GM19395 (cell line): ENCODE measurements at regions not wholly inside any gene's neighbourhood (a gene's known extent, or its start where the extent isn't known, plus 50 kb on each side); places are given as distances from the start of the nearest gene placed in this dataset.
A peak's percentile ranks its signal among the peaks of the same experiment; 100 is the strongest.

Experiments
- ATAC-seq: cut with Tn5 transposase; IDR thresholded peaks from one replicate; pipeline ENCODE4 v1.9.1; 2021; ENCODE audit warnings: mild to moderate bottlenecking, moderate library complexity; ENCODE audit not compliant: unreplicated experiment

- ATAC-seq: no peak
Observed at GRCh38 chr18:60445341-60445740, 72.8 kb upstream of the MC4R start.

- no peak for ATAC-seq
Observed at GRCh38 chr18:60446821-60447220, 74.2 kb upstream of the MC4R start.

GRCh38 chr18:60448487-60449267, 76.1 kb upstream of the MC4R start:
- no peak for ATAC-seq

DNA sequence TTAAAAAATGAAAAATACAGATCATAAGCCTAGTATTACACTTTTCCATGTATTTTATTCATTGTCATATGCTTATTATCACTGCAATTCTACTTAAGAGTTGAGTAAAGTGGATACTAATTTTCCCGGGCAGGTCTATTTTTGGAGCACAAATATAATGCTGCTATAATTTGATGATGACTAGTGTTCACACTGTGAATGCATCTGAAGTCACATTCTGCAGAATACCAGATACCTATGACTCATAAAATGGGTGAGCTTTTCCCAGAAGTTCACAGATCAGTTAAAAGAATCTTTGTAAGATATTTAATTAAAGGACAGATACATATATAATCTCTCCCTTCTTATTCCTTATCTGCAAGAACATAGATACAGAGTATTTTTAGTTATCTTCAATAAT, 79.8 kb upstream of the MC4R start:
- no peak for ATAC-seq

- no peak for ATAC-seq
Observed at GRCh38 chr18:60466677-60467076, 94.1 kb upstream of the MC4R start.

DNA sequence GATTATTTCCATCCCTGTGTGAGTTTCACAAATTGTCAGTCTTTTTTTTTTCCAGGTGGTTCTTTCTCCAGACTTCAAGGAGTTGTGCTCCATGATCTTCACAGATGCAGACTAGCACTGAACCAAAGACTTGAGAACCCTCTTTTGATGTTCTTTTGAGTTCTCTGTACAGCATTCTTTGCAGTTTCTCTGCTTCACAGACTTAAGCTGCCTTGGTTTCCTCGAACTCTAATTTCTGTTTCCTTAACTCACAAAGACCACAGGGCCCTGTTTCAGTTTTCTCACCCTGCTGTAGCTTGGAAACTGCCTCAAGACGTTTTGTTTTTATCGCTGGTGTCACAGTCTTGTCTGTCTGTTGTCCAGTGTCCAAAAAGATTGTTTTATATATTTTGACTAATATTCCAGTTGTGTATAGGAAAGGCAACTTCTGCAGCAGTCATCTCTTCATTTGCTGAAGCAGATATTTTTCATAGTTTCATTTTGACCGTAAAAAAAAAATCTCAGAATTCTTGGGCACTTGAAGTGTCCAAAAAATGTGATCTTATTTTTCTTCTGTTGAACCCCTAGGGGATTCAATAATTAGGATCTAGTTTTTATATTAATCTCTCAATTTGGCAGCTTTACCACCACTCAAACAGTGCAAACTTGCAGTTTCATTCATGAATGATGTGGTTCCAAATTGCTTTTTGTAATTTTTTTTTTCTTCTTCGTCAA, 97.0 kb upstream of the MC4R start:
- ATAC-seq: no peak

DNA sequence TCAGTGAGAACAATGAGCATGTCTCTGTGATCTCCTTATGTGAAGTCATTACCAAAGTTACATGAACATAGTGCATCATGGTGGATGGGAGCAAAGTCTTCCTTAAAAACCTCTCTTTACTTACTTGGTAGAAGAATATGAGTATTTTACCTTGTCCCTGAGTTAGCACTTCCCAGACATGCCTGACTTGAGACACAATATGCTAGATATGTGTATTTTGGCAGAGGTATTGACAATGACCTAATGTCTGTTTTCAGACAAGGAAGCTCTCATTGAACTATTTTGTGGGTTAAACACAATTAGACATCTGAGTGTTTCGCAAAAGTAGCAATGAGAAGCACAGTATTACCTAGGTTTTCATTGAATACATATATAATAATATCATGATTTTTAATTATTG, 99.1 kb upstream of the MC4R start:
- ATAC-seq: no peak

GRCh38 chr18:60485201-60485600, 112.6 kb upstream of the MC4R start:
- no peak for ATAC-seq

DNA sequence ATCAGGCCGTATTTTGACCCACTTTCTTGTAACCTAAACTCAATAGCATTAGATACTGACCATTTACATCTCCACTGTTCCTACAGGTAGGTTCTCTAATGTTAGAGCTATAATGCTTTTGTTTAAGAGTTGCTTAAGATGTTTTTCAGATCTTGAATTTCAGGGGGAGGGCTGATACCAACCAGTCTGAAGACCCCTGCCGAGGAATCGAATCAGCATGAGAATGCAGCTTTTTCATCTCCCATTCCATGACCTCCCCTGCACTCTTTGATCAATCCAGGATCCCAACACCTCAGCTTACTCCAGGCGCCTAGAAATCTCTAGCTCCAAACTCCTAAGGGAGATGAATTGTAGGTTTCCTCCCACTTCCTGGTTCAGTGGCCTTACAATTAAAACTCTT, 120.5 kb upstream of the MC4R start:
- ATAC-seq: no peak

DNA sequence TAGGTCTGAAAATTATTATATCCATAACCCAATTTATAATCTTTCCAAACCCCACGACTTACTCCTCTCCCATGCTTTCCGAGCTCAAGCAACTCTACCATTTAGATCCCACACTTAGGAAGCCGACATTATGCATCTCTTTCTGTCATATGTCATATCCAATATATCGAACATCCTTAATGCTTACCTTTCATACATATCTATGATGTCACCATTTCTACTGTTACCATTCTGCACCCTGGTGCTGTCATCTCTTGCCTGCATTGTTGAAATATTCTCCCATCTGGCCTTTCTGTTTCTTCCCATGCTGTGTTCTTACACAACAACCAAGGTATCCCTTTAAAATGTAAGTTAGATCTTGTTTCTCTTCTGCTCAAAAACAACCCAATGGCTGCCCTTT, 127.1 kb upstream of the MC4R start:
- no peak for ATAC-seq

GRCh38 chr18:60500960-60501359, 128.4 kb upstream of the MC4R start:
- no peak for ATAC-seq

GRCh38 chr18:60502591-60502990, 130.0 kb upstream of the MC4R start:
- no peak for ATAC-seq

DNA sequence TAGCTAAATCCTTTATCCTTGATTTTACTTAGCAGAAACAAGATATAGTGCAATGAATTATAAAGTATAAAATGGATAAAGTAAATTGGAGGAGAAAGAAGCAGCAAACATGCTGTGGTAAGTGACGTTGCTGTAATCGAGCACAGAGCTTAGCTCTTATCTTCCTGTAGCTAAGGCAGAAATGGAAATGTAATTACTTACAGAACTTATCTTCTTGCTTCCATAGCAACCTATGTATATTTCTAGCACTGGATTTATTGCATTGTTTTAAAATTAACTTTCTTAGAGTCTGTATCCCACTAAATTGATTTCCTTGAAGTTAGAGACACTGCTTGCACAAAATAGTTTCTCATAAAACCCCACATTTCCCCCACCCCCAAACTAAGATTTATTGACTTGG, 130.6 kb upstream of the MC4R start:
- no peak for ATAC-seq

GRCh38 chr18:60506190-60506589, 133.6 kb upstream of the MC4R start:
- ATAC-seq: no peak

GRCh38 chr18:60506682-60507081, 134.1 kb upstream of the MC4R start:
- no peak for ATAC-seq

DNA sequence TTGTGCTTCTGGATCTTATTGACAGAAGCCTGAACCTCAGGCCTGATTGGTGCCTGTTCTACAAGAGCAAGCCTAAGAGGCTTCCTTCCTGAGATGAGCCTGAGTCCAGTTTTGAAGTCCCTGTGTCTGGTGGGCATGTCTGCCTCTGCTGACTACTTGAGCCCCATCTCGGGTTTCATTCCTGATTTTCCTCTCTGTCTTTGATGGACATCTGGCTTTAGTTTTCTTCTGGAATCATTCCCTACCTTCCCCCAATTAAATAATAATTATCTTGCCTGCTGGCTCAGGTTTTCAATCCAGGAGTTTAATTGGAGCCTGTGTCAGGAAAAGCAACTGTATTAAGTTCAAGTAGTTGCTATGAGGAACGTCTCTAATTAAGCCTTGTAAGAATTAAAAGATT, 135.5 kb upstream of the MC4R start:
- ATAC-seq: no peak

- ATAC-seq: no peak
Observed at GRCh38 chr18:60534538-60534937, 162.0 kb upstream of the MC4R start.

DNA sequence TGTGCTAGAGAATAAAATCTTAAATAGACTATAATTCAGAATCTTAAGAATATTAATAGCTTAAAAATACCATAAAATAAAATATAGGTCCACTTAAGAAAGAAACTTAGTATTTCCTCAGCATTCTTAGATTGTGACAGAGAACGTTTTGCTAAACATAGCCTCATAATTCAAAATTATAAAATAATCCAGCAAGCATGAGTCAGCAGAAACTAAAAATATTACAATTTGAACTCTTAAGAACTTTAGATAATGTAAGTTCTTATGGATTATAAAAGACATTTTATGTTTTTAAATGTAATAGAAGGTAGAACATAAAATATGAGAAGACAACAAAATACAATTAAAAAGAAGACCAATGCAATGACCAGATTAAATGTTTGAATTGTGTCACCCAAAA, 164.5 kb upstream of the MC4R start:
- ATAC-seq: no peak

DNA sequence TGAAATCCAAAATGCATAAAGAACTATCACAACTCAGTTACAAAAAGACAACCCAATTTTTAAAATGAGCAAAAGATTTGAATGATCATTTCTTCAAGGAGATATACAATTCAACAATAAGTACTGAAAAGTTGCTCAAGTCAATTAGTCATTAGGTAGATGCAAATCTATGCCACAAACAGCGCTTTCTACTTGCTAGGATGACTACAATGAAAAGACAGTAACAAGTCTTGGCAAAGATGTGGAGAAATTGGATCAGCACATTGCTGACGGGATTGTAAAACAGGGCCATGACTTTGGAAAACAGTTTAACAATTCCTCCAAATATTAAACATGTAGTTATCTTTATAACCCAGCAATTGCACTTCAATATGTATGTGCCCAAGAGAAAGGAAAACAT, 166.3 kb upstream of the MC4R start:
- ATAC-seq: no peak

GRCh38 chr18:60541661-60542060, 169.1 kb upstream of the MC4R start:
- no peak for ATAC-seq

- no peak for ATAC-seq
Observed at GRCh38 chr18:60543646-60544045, 171.1 kb upstream of the MC4R start.

GRCh38 chr18:60549338-60549960, 176.9 kb upstream of the MC4R start:
- ATAC-seq: peak; percentile 65
